SK-N-SH (cell line): ENCODE measurements at regions not wholly inside any gene's neighbourhood (a gene's known extent, or its start where the extent isn't known, plus 50 kb on each side); places are given as distances from the start of the nearest gene placed in this dataset.

Experiments used
- CTCF ChIA-PET: fragments of 300-600, 350-600 bp; formaldehyde crosslinking; extraction: SDS; loops from one replicate; lab custom pipeline; 2021; lab: Yijun Ruan, JAX
- POLR2A ChIA-PET: fragments of 350-600 bp; sonication (Branson Sonifier 250); formaldehyde crosslinking; extraction: SDS; loops from one replicate; lab custom pipeline; 2020; ENCODE audit warnings: antibody characterized with exemption, inconsistent platforms; lab: Yijun Ruan, JAX
- DNase-seq: peaks from one replicate; pipeline ENCODE4 v3.0.0; 2012
- H2AFZ ChIP-seq: fragments of 200-600 bp; sonication (generic); 2 replicates; pipeline ENCODE4 v1.8.1; 2016; ENCODE audit warnings: antibody characterized with exemption, mild to moderate bottlenecking, low read depth
- H3F3A ChIP-seq: fragments of 200-600 bp; sonication (generic); replicated peaks from 2 replicates; pipeline ENCODE3; 2016; ENCODE audit warnings: antibody characterized with exemption, mild to moderate bottlenecking; ENCODE audit not compliant: insufficient read depth
- H3K27ac ChIP-seq, 2 experiments: fragments of 200-500 bp in 1 of 2; fragments of 200-600 bp in 1 of 2; sonication (Bioruptor generic) in 1 of 2; sonication (generic), shearing (Covaris generic) in 1 of 2; 2 replicates each; pipeline versions ENCODE4 v1.5.1 to v1.6.1; 2014 to 2016; ENCODE audit warnings: low read depth in 2 of 2, inconsistent platforms in 1 of 2, low read length in 1 of 2, mild to moderate bottlenecking in 1 of 2, mixed read lengths in 1 of 2
- H3K27me3 ChIP-seq: fragments of 200-600 bp; sonication (generic), shearing (Covaris generic); 2 replicates; pipeline ENCODE4 v1.6.1; 2016; ENCODE audit warnings: mixed run types; ENCODE audit not compliant: insufficient read depth
- H3K36me3 ChIP-seq, 2 experiments: fragments of 200-500 bp in 1 of 2; fragments of 200-600 bp in 1 of 2; sonication (Bioruptor generic) in 1 of 2; sonication (generic) in 1 of 2; replicated peaks in 1 of 2; 2 replicates each; pipeline versions ENCODE3 to v1.5.1; 2014 to 2016; ENCODE audit warnings: low read length in 1 of 2, mild to moderate bottlenecking in 1 of 2; ENCODE audit not compliant: insufficient read depth in 2 of 2, control insufficient read depth in 1 of 2
- H3K4me1 ChIP-seq, 2 experiments: fragments of 200-500 bp in 1 of 2; fragments of 200-600 bp in 1 of 2; sonication (Bioruptor generic) in 1 of 2; sonication (generic), shearing (Covaris generic) in 1 of 2; 2 replicates each; pipeline versions ENCODE4 v1.5.1 to v1.6.1; 2014 to 2016; ENCODE audit warnings: low read depth in 1 of 2, low read length in 1 of 2, mixed run types in 1 of 2; ENCODE audit not compliant: insufficient read depth in 2 of 2, control insufficient read depth in 1 of 2
- H3K4me2 ChIP-seq: fragments of 200-600 bp; sonication (generic), shearing (Covaris generic); 2 replicates; pipeline ENCODE4 v1.6.1; 2017; ENCODE audit warnings: mixed run types
- H3K4me3 ChIP-seq, 2 experiments: fragments of 200-500 bp in 1 of 2; fragments of 200-600 bp in 1 of 2; sonication (Bioruptor generic) in 1 of 2; sonication (generic), shearing (Covaris generic) in 1 of 2; 2 replicates each; pipeline versions ENCODE4 v1.5.1 to v1.8.1; 2014 to 2016; ENCODE audit warnings: low read depth in 2 of 2, inconsistent platforms in 1 of 2, low read length in 1 of 2, mild to moderate bottlenecking in 1 of 2, mixed read lengths in 1 of 2, moderate library complexity in 1 of 2
- H3K79me2 ChIP-seq: fragments of 200-600 bp; sonication (generic); 2 replicates; pipeline ENCODE4 v1.8.1; 2017; ENCODE audit warnings: mild to moderate bottlenecking; ENCODE audit not compliant: insufficient read depth
- H3K9ac ChIP-seq: fragments of 200-600 bp; sonication (generic); 2 replicates; pipeline ENCODE4 v1.6.1; 2017; ENCODE audit warnings: mixed run types
- H3K9me2 ChIP-seq: fragments of 200-600 bp; sonication (generic); 2 replicates; pipeline ENCODE4 v1.6.1; 2017; ENCODE audit warnings: mixed run types
- H3K9me3 ChIP-seq: fragments of 200-600 bp; sonication (generic); 2 replicates; pipeline ENCODE4 v1.6.1; 2017; ENCODE audit warnings: mixed run types, mild to moderate bottlenecking, moderate library complexity
- H4K20me1 ChIP-seq: fragments of 200-600 bp; sonication (generic); 2 replicates; pipeline ENCODE4 v1.6.1; 2017; ENCODE audit warnings: mild to moderate bottlenecking, mixed run types; ENCODE audit not compliant: insufficient read depth
- EP300 ChIP-seq, 2 experiments: IDR thresholded peaks; 2 replicates each; pipeline versions ENCODE4 v1.4.0 to v1.6.1; 2012; ENCODE audit warnings: borderline replicate concordance in 1 of 2, low read depth in 1 of 2, low read length in 1 of 2
- EZH2phosphoT487 ChIP-seq: fragments of 200-600 bp; sonication (generic); IDR thresholded peaks from 2 replicates; pipeline ENCODE4 v1.6.1; 2017; ENCODE audit warnings: low read depth, mixed run types, mild to moderate bottlenecking, antibody characterized with exemption, moderate library complexity, borderline replicate concordance
- FOXJ3 ChIP-seq: sonication (generic); formaldehyde crosslinking; IDR thresholded peaks from 2 replicates; pipeline ENCODE4 v1.5.1; 2020; ENCODE audit warnings: mild to moderate bottlenecking, missing genetic modification reagents
- JUND ChIP-seq: IDR thresholded peaks from 2 replicates; pipeline ENCODE4 v1.4.0; 2012
- NRF1 ChIP-seq: IDR thresholded peaks from 2 replicates; pipeline ENCODE4 v1.6.1; 2012; ENCODE audit warnings: low read depth, mild to moderate bottlenecking, low read length
- REST ChIP-seq: IDR thresholded peaks from 2 replicates; pipeline ENCODE4 v1.6.1; 2012; ENCODE audit warnings: mild to moderate bottlenecking, low read depth, low read length, moderate library complexity
- RFX5 ChIP-seq: IDR thresholded peaks from 2 replicates; pipeline ENCODE4 v1.6.1; 2012; ENCODE audit warnings: mild to moderate bottlenecking, improper control_type of control experiment, low read length
- SIN3A ChIP-seq: IDR thresholded peaks from 2 replicates; pipeline ENCODE4 v1.6.1; 2012; ENCODE audit warnings: low read depth, mild to moderate bottlenecking, low read length, moderate library complexity, borderline replicate concordance
- SMC3 ChIP-seq: IDR thresholded peaks from 2 replicates; pipeline ENCODE4 v1.6.1; 2012; ENCODE audit warnings: low read depth, low read length, improper control_type of control experiment
- TAF1 ChIP-seq: IDR thresholded peaks from 2 replicates; pipeline ENCODE4 v1.6.1; 2012; ENCODE audit warnings: low read depth, mild to moderate bottlenecking, low read length, moderate library complexity, borderline replicate concordance
- YY1 ChIP-seq: IDR thresholded peaks from 2 replicates; pipeline ENCODE4 v1.4.0; 2012; ENCODE audit warnings: low read depth, mild to moderate bottlenecking
- WGBS: methylation state at CpG from one replicate; pipeline ENCODE4 v1.1.6; 2017; ENCODE audit warnings: low lambda C conversion rate; 5-methylcytosine and 5-hydroxymethylcytosine counted together
- TF ChIP-seq, protein P1 (sequence below): fragments of 150-350 bp; IDR thresholded peaks from 2 replicates; pipeline ENCODE4 v1.6.1; 2016; ENCODE audit warnings: mild to moderate bottlenecking, low read depth, low read length
- TF ChIP-seq, protein P2 (sequence below): IDR thresholded peaks from 2 replicates; pipeline ENCODE4 v1.4.0; 2012; ENCODE audit warnings: low read depth, borderline replicate concordance

DNA sequence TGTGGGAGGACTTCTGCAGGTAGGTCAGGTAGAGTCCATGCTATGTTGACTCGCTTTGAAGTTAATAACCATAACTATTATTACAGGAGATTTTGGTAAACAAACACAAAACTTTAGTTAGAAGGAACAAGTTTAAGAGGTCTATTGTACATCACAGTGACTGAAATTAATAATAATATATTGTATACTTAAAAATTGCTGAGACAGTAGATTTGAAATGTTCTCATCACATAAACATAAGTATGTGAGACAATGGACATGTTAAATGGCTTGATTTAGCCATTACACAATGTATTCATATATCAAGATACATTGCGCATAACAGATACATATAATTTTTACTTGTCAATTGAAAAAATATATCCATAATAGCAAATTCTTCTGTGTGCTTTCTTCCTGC is 91.4 kb upstream of the CD53 start:
- no peaks in the 10 kb centered on the region for H3F3A ChIP-seq
- ChIA-PET POLR2A (no interaction called here), CTCF (interaction anchor here (0.6 to 15.7 kb wide), 49 partner anchors 8 to 342 kb away, joined by 3 to 280 read pairs (median 4); partner anchors contain the start of gene KCNA2)
- H3K79me2 ChIP-seq: no peaks in the 10 kb centered on the region
- no peaks in the 10 kb centered on the region for H4K20me1 ChIP-seq
- no peaks in the 10 kb centered on the region for H3K9me3 ChIP-seq
- no peak overlapping the region for H3K27ac ChIP-seq
- no peak overlapping the region for H3K9ac ChIP-seq
- H2AFZ ChIP-seq: no peak overlapping the region
- no peaks in the 10 kb centered on the region for H3K36me3 ChIP-seq
- no peak for DNase-seq
- WGBS: 50% methylated on average over 2 of the region's 2 CpGs
- H3K4me3 ChIP-seq: no peak overlapping the region
- no peaks in the 10 kb centered on the region; the same call in 1 of the 2 replicates for H3K27me3 ChIP-seq
- H3K4me1 ChIP-seq: no peaks in the 10 kb centered on the region; a peak in 1 of 4 replicates
- no peak for TF ChIP-seq RFX5
- no peak for TF ChIP-seq SIN3A
- no peak for TF ChIP-seq EZH2phosphoT487
- TF ChIP-seq TAF1: no peak
- TF ChIP-seq, protein P1, sequence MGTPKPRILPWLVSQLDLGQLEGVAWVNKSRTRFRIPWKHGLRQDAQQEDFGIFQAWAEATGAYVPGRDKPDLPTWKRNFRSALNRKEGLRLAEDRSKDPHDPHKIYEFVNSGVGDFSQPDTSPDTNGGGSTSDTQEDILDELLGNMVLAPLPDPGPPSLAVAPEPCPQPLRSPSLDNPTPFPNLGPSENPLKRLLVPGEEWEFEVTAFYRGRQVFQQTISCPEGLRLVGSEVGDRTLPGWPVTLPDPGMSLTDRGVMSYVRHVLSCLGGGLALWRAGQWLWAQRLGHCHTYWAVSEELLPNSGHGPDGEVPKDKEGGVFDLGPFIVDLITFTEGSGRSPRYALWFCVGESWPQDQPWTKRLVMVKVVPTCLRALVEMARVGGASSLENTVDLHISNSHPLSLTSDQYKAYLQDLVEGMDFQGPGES: no peak
- no peak for TF ChIP-seq YY1
- TF ChIP-seq REST: no peak
- no peak for TF ChIP-seq NRF1
- no peak for TF ChIP-seq FOXJ3 (CRISPR knock-in tag)
- H3K4me2 ChIP-seq: no peak overlapping the region
- no peaks in the 10 kb centered on the region for H3K9me2 ChIP-seq

DNA sequence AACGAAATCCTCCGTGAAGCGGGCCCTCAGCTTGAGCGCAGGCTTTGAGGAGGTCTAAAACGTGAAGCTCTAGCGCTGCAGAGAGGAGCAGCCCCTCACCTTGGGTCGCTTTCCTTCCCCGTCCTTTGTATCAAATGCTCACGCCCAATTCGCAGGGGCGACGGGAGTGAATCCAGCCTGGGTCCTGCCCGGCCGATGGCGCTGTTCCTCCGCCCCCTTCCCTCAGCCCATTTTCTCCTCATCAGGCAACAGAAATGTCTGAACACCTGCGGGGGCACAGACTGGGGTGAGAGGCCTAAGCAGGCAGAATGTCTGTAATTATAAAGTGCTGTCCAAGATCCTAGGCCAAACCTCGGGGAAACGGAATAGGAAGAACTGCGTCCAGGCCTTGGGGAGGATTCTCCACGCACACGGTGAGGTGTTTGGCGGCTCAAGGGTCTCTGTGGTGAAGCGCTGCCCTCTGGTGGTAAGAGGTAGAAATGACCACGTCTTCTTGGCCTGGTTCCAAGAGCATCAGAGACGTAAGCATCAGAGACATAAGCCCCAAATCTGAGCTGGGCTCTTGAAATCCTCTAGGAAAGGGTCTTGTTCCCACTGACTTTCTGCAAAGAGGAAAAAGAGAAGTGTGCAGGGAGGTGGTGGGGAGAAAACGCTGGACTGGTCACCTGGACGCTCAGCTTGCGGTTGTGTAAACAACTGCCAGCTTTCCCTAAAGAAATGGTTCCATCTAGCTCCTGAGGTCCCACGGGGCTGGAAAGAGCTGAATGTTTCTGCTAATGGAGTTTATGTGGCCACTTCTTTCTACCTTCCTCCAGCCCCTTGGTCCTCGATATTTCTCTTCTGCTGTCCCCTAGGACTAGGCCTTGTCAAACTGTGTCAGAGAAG is 92.1 kb upstream of the CD53 start:
- Histone ChIP-seq H3K4me2 (no peak overlapping the region), H3K27me3 (no peaks in the 10 kb centered on the region; the same call in 1 of the 2 replicates), H3K9ac (no peak overlapping the region), H2AFZ (peak overlapping the region; percentile 36; the same call in 1 of the 2 replicates), H3K9me3 (no peaks in the 10 kb centered on the region), H3K9me2 (no peaks in the 10 kb centered on the region), H4K20me1 (no peaks in the 10 kb centered on the region), H3K36me3 (no peaks in the 10 kb centered on the region), H3K4me3 (no peak overlapping the region; a peak in 1 of 4 replicates), H3K79me2 (no peaks in the 10 kb centered on the region), H3K4me1 (no peaks in the 10 kb centered on the region; a peak in 1 of 4 replicates), H3K27ac (no peak overlapping the region), H3F3A (no peaks in the 10 kb centered on the region)
- POLR2A ChIA-PET: no interaction called here
- DNase-seq: peak; percentile 69
- WGBS: 46% methylated on average over 29 of the region's 31 CpGs
- CTCF ChIA-PET: interaction anchor here (0.6 to 15.7 kb wide), 49 partner anchors 8 to 343 kb away, joined by 3 to 280 read pairs (median 4); partner anchors contain the start of gene KCNA2
- no peak for TF ChIP-seq EP300 (IDR thresholded peaks at IDR 0.05; ENCODE audit: borderline replicate concordance in 1 of 2, low read depth in 1 of 2, low read length in 1 of 2)
- TF ChIP-seq, protein P2, sequence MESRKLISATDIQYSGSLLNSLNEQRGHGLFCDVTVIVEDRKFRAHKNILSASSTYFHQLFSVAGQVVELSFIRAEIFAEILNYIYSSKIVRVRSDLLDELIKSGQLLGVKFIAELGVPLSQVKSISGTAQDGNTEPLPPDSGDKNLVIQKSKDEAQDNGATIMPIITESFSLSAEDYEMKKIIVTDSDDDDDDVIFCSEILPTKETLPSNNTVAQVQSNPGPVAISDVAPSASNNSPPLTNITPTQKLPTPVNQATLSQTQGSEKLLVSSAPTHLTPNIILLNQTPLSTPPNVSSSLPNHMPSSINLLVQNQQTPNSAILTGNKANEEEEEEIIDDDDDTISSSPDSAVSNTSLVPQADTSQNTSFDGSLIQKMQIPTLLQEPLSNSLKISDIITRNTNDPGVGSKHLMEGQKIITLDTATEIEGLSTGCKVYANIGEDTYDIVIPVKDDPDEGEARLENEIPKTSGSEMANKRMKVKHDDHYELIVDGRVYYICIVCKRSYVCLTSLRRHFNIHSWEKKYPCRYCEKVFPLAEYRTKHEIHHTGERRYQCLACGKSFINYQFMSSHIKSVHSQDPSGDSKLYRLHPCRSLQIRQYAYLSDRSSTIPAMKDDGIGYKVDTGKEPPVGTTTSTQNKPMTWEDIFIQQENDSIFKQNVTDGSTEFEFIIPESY: no peak
- peak; percentile 44; the same call in 1 of the 2 replicates for TF ChIP-seq SMC3
- TF ChIP-seq EZH2phosphoT487: no peak
- TF ChIP-seq TAF1: no peak
- no peak for TF ChIP-seq JUND
- no peak for TF ChIP-seq REST
